H9 (cell line): ENCODE measurements at regions not wholly inside any gene's neighbourhood (a gene's known extent, or its start where the extent isn't known, plus 50 kb on each side); places are given as distances from the start of the nearest gene placed in this dataset.

Experiments used
- DNase-seq: peaks from one replicate; pipeline ENCODE4 v3.0.0-alpha.2; 2017
- H2AFZ ChIP-seq: one replicate; pipeline ENCODE4 v1.6.1; 2013; ENCODE audit warnings: mild to moderate bottlenecking, low read length, control low read depth, moderate library complexity
- H2AK5ac ChIP-seq: 2 replicates; pipeline ENCODE4 v1.6.1; 2013; ENCODE audit warnings: low read length, control low read depth, mixed read lengths; ENCODE audit not compliant: insufficient read length
- H2BK120ac ChIP-seq: one replicate; pipeline ENCODE4 v1.6.1; 2013; ENCODE audit warnings: low read depth, mild to moderate bottlenecking, low read length, control low read depth, inconsistent platforms; ENCODE audit not compliant: poor library complexity, severe bottlenecking
- H2BK12ac ChIP-seq: 2 replicates; pipeline ENCODE4 v1.6.1; 2013; ENCODE audit warnings: low read length, control low read depth, mixed read lengths, low read depth; ENCODE audit not compliant: insufficient read length
- H2BK15ac ChIP-seq: 2 replicates; pipeline ENCODE4 v1.6.1; 2013; ENCODE audit warnings: low read depth, low read length, control low read depth
- H2BK20ac ChIP-seq: one replicate; pipeline ENCODE4 v1.6.1; 2013; ENCODE audit warnings: low read depth, mild to moderate bottlenecking, low read length, control low read depth, inconsistent platforms; ENCODE audit not compliant: poor library complexity, severe bottlenecking
- H2BK5ac ChIP-seq: 2 replicates; pipeline ENCODE4 v1.6.1; 2013; ENCODE audit warnings: low read length, control low read depth, mixed read lengths; ENCODE audit not compliant: insufficient read length
- H3K14ac ChIP-seq: 2 replicates; pipeline ENCODE4 v1.6.1; 2013; ENCODE audit warnings: low read length, control low read depth; ENCODE audit not compliant: insufficient read depth
- H3K18ac ChIP-seq: 2 replicates; pipeline ENCODE4 v1.6.1; 2013; ENCODE audit warnings: low read depth, mild to moderate bottlenecking, mixed read lengths, low read length, control low read depth; ENCODE audit not compliant: insufficient read length
- H3K23ac ChIP-seq: 2 replicates; pipeline ENCODE4 v1.6.1; 2013; ENCODE audit warnings: low read length, control low read depth, mixed read lengths, low read depth; ENCODE audit not compliant: insufficient read length
- H3K23me2 ChIP-seq: 2 replicates; pipeline ENCODE4 v1.6.1; 2013; ENCODE audit warnings: low read depth, mild to moderate bottlenecking, mixed read lengths, low read length, control low read depth; ENCODE audit not compliant: insufficient read length, poor library complexity, severe bottlenecking
- H3K27ac ChIP-seq: 2 replicates; pipeline ENCODE4 v1.5.1; 2013; ENCODE audit warnings: low read length, control low read depth, mixed read lengths, low read depth; ENCODE audit not compliant: insufficient read length
- H3K27me3 ChIP-seq: 2 replicates; pipeline ENCODE4 v1.6.1; 2013; ENCODE audit warnings: low read length, control low read depth, inconsistent platforms; ENCODE audit not compliant: insufficient read depth
- H3K4ac ChIP-seq: 2 replicates; pipeline ENCODE4 v1.6.1; 2013; ENCODE audit warnings: low read depth, mild to moderate bottlenecking, control low read depth, inconsistent platforms, low read length, moderate library complexity
- H3K4me1 ChIP-seq: 2 replicates; pipeline ENCODE4 v1.6.1; 2013; ENCODE audit warnings: low read length, control low read depth, inconsistent platforms; ENCODE audit not compliant: insufficient read depth
- H3K4me2 ChIP-seq: 2 replicates; pipeline ENCODE4 v1.6.1; 2013; ENCODE audit warnings: low read length, control low read depth, mixed read lengths; ENCODE audit not compliant: insufficient read length, insufficient read depth
- H3K56ac ChIP-seq: 2 replicates; pipeline ENCODE4 v1.6.1; 2013; ENCODE audit warnings: low read depth, mild to moderate bottlenecking, mixed read lengths, low read length, control low read depth; ENCODE audit not compliant: insufficient read length
- H3K79me1 ChIP-seq: 2 replicates; pipeline ENCODE4 v1.6.1; 2013; ENCODE audit warnings: low read depth, mild to moderate bottlenecking, moderate library complexity, low read length, control low read depth, inconsistent platforms; ENCODE audit not compliant: insufficient read depth, poor library complexity, severe bottlenecking
- H3K79me2 ChIP-seq: 2 replicates; pipeline ENCODE4 v1.6.1; 2013; ENCODE audit warnings: low read length, control low read depth, inconsistent platforms; ENCODE audit not compliant: insufficient read depth
- H3K9ac ChIP-seq: 2 replicates; pipeline ENCODE4 v1.6.1; 2013; ENCODE audit warnings: low read length, control low read depth, mixed read lengths; ENCODE audit not compliant: insufficient read length; ENCODE audit errors: extremely low read depth
- H3K9me3 ChIP-seq: one replicate; pipeline ENCODE4 v1.6.1; 2013; ENCODE audit warnings: low read depth, low read length, inconsistent platforms; ENCODE audit not compliant: control insufficient read depth
- H3T11ph ChIP-seq: one replicate; pipeline ENCODE4 v1.6.1; 2013; ENCODE audit warnings: mild to moderate bottlenecking, low read length, control low read depth, inconsistent platforms
- H4K20me1 ChIP-seq: one replicate; pipeline ENCODE4 v1.6.1; 2013; ENCODE audit not compliant: control insufficient read depth, insufficient read length, insufficient read depth
- H4K5ac ChIP-seq: 2 replicates; pipeline ENCODE4 v1.6.1; 2013; ENCODE audit warnings: low read depth, mild to moderate bottlenecking, mixed read lengths, low read length, control low read depth; ENCODE audit not compliant: insufficient read length
- H4K8ac ChIP-seq: replicated peaks from 2 replicates; pipeline ENCODE4 v1.6.1; 2013; ENCODE audit warnings: low read length, control low read depth, mixed read lengths, low read depth; ENCODE audit not compliant: insufficient read length
- H4K91ac ChIP-seq: 2 replicates; pipeline ENCODE4 v1.6.1; 2013; ENCODE audit warnings: low read depth, mild to moderate bottlenecking, moderate library complexity, mixed read lengths, low read length, control low read depth; ENCODE audit not compliant: insufficient read length
- H3K27ac Mint-ChIP-seq, 3 experiments: 2 replicates in 2 of 3; 3 replicates in 1 of 3; pipeline ENCODE4 v1.8.0; 2020 to 2021; ENCODE audit warnings: mixed read lengths in 3 of 3, mild to moderate bottlenecking in 1 of 3, moderate library complexity in 1 of 3
- H3K27me3 Mint-ChIP-seq: 2 replicates; pipeline ENCODE4 v1.8.0; 2021; ENCODE audit warnings: low read depth, mild to moderate bottlenecking, moderate library complexity, mixed read lengths
- H3K36me3 Mint-ChIP-seq, 3 experiments: 2 replicates in 2 of 3; 3 replicates in 1 of 3; pipeline ENCODE4 v1.8.0; 2020 to 2021; ENCODE audit warnings: low read depth in 3 of 3, mixed read lengths in 3 of 3; ENCODE audit not compliant: insufficient read depth in 1 of 3
- H3K4me1 Mint-ChIP-seq, 2 experiments: 2 replicates each; pipeline ENCODE4 v1.8.0; 2020; ENCODE audit warnings: mixed read lengths in 2 of 2
- H3K4me3 Mint-ChIP-seq, 2 experiments: 2 replicates in 1 of 2; 3 replicates in 1 of 2; pipeline ENCODE4 v1.8.0; 2020 to 2021; ENCODE audit warnings: mild to moderate bottlenecking in 2 of 2, mixed read lengths in 2 of 2, moderate library complexity in 1 of 2
- H3K9me3 Mint-ChIP-seq, 2 experiments: 2 replicates in 1 of 2; 3 replicates in 1 of 2; pipeline ENCODE4 v1.8.0; 2020; ENCODE audit warnings: mild to moderate bottlenecking in 2 of 2, mixed read lengths in 2 of 2, moderate library complexity in 1 of 2
- CTCF ChIP-seq: fragments of 200-600 bp; sonication (generic); conservative IDR thresholded peaks from 3 replicates; pipeline ENCODE4 v1.8.0; 2021; ENCODE audit warnings: antibody characterized with exemption, mild to moderate bottlenecking
- WGBS: extraction: QIAGEN DNeasy Blood & Tissue Kit; methylation state at CpG from one replicate; pipeline ENCODE4 v1.1.7; 2013; ENCODE audit warnings: missing lambda C conversion rate, low lambda C conversion rate, mixed read lengths; ENCODE audit not compliant: insufficient read length; ENCODE audit errors: extremely low coverage; 5-methylcytosine and 5-hydroxymethylcytosine counted together

DNA sequence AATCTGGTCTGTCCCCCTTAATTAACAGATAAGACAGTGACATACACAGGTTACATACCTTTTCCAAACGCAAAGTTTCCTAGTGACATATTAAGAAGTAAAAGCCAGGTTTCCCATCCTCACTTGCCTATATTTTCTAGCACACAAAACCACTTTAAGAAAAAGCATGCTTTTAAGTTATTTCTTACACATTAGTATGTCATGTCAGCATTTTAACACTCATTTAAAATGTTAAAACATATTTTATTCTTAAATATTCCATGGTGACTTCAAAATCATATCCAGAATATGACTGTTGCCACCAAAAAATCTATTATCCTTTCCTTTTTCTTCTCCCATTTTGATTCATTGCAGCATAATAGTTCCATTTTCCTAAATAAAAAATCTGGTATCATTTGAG lies 1830.2 kb downstream of the STIM2 start:
- H3K79me2 ChIP-seq, result no peaks in the 10 kb centered on the region
- H3T11ph ChIP-seq, result no peak overlapping the region
- no peak for DNase-seq
- no peaks in the 10 kb centered on the region for H3K23me2 ChIP-seq
- no peaks in the 10 kb centered on the region for H3K36me3 Mint-ChIP-seq
- H2AFZ ChIP-seq, result no peak overlapping the region
- H4K91ac ChIP-seq, result no peak overlapping the region
- H3K27ac Mint-ChIP-seq, result no peak overlapping the region
- no peak overlapping the region for H2BK15ac ChIP-seq
- no peak overlapping the region for H2BK12ac ChIP-seq
- H3K27ac ChIP-seq, result no peak overlapping the region
- H3K27me3 Mint-ChIP-seq, result no peaks in the 10 kb centered on the region
- H3K79me1 ChIP-seq, result no peaks in the 10 kb centered on the region
- H3K4me3 Mint-ChIP-seq, result no peak overlapping the region
- no peak overlapping the region for H3K4me2 ChIP-seq
- H2BK120ac ChIP-seq, result no peak overlapping the region
- H4K8ac ChIP-seq, result no peak overlapping the region
- no peak overlapping the region for H3K14ac ChIP-seq
- no peaks in the 10 kb centered on the region for H3K27me3 ChIP-seq
- H3K4ac ChIP-seq, result no peak overlapping the region
- no peak overlapping the region for H3K23ac ChIP-seq
- H4K20me1 ChIP-seq, result no peaks in the 10 kb centered on the region
- no peaks in the 10 kb centered on the region for H3K9me3 Mint-ChIP-seq
- no CpG with 5 or more reads among the region's 1 CpG for WGBS
- H3K18ac ChIP-seq, result no peak overlapping the region
- no peak overlapping the region for H2BK20ac ChIP-seq
- H3K9ac ChIP-seq, result no peak overlapping the region
- H4K5ac ChIP-seq, result no peak overlapping the region
- no peaks in the 10 kb centered on the region for H3K4me1 ChIP-seq
- H3K9me3 ChIP-seq, result no peaks in the 10 kb centered on the region
- no peak for TF ChIP-seq CTCF
- H3K56ac ChIP-seq, result no peak overlapping the region
- H3K4me1 Mint-ChIP-seq, result no peaks in the 10 kb centered on the region
- H2BK5ac ChIP-seq, result no peak overlapping the region
- no peak overlapping the region for H2AK5ac ChIP-seq
